Activated gamma-delta T cell treated with anti-CD3 and anti-CD28 coated beads, Interleukin-2, amount 50 U/mL, for 16 hours (primary cell): ENCODE measurements at regions not wholly inside any gene's neighbourhood (a gene's known extent, or its start where the extent isn't known, plus 50 kb on each side); places are given as distances from the start of the nearest gene placed in this dataset.
"Not testable (repeated sequence)": the region's sequence is repeated elsewhere in the genome, so short reads cannot be mapped to it uniquely, and the experiment has no call there.

ENCODE experiments used
- DNase-seq: peaks from one replicate; pipeline ENCODE4 v3.0.0-alpha.2; 2020; ENCODE audit warnings: low read depth

GRCh38 chr4:58063404-58064160, 953.4 kb upstream of the IGFBP7 start:
- DNase-seq = no peak

GRCh38 chr4:58061967-58062366, 951.8 kb upstream of the IGFBP7 start:
- DNase-seq = no peak

GRCh38 chr4:58050439-58050838, 940.3 kb upstream of the IGFBP7 start:
- no peak for DNase-seq

- no peak for DNase-seq
Observed at GRCh38 chr4:58048491-58048890, 938.3 kb upstream of the IGFBP7 start.

- DNase-seq = no peak
Observed at GRCh38 chr4:58042176-58042575, 932.0 kb upstream of the IGFBP7 start.

GRCh38 chr4:57993944-57994343, 883.8 kb upstream of the IGFBP7 start:
- no peak for DNase-seq

- no peak for DNase-seq
Observed at GRCh38 chr4:57989430-57989829, 879.2 kb upstream of the IGFBP7 start.

- DNase-seq = no peak
Observed at GRCh38 chr4:57985161-57985560, 875.0 kb upstream of the IGFBP7 start.

GRCh38 chr4:57981123-57981522, 870.9 kb upstream of the IGFBP7 start:
- DNase-seq = no peak

- DNase-seq = no peak
Observed at GRCh38 chr4:57974821-57975220, 864.6 kb upstream of the IGFBP7 start.

- DNase-seq = no peak
Observed at GRCh38 chr4:57973819-57974218, 863.6 kb upstream of the IGFBP7 start.

GRCh38 chr4:57971261-57971660, 861.1 kb upstream of the IGFBP7 start:
- no peak for DNase-seq

GRCh38 chr4:57966987-57967760, 857.0 kb upstream of the IGFBP7 start:
- DNase-seq = no peak

GRCh38 chr4:57965431-57965830, 855.2 kb upstream of the IGFBP7 start:
- not testable (repeated sequence) for DNase-seq

GRCh38 chr4:57945298-57945697, 835.1 kb upstream of the IGFBP7 start:
- DNase-seq = no peak

GRCh38 chr4:57943682-57944081, 833.5 kb upstream of the IGFBP7 start:
- no peak for DNase-seq

GRCh38 chr4:57937326-57937725, 827.1 kb upstream of the IGFBP7 start:
- DNase-seq = not testable (repeated sequence)

- DNase-seq = no peak
Observed at GRCh38 chr4:57926311-57926710, 816.1 kb upstream of the IGFBP7 start.

GRCh38 chr4:57924951-57925350, 814.8 kb upstream of the IGFBP7 start:
- no peak for DNase-seq

GRCh38 chr4:57916479-57916878, 806.3 kb upstream of the IGFBP7 start:
- no peak for DNase-seq

GRCh38 chr4:57911203-57911602, 801.0 kb upstream of the IGFBP7 start:
- DNase-seq = no peak

GRCh38 chr4:57910151-57910550, 800.0 kb upstream of the IGFBP7 start:
- DNase-seq = no peak

- DNase-seq = no peak
Observed at GRCh38 chr4:57905965-57906364, 795.8 kb upstream of the IGFBP7 start.

- DNase-seq = no peak
Observed at GRCh38 chr4:57877047-57877458, 766.9 kb upstream of the IGFBP7 start.
